MCF 10A (cell line): ENCODE measurements at regions not wholly inside any gene's neighbourhood (a gene's known extent, or its start where the extent isn't known, plus 50 kb on each side); places are given as distances from the start of the nearest gene placed in this dataset.

Experiments used
- BruUV-seq: library from RNA; stranded (reverse); fragments of 400-500 nt; replicated peaks from 2 replicates; lab custom pipeline; 2021; lab: Mats Ljungman, UMichigan
- CTCF ChIA-PET: fragments of 300-600 bp; sonication (Branson Sonifier 250); formaldehyde crosslinking; extraction: SDS; loops from one replicate; lab custom pipeline; 2021; ENCODE audit warnings: antibody characterized with exemption, inconsistent platforms; lab: Yijun Ruan, JAX
- POLR2A ChIA-PET: fragments of 300-600, 350-650 bp; sonication (Branson Sonifier 250); formaldehyde crosslinking; extraction: SDS; loops from one replicate; lab custom pipeline; 2020; ENCODE audit warnings: antibody characterized with exemption, inconsistent platforms; lab: Yijun Ruan, JAX
- DNase-seq: peaks from one replicate; pipeline ENCODE4 v3.0.0-alpha.2; 2018; ENCODE audit not compliant: unreplicated experiment
- H3K27ac Mint-ChIP-seq: one replicate; pipeline ENCODE4 v1.8.0; 2022; ENCODE audit warnings: mild to moderate bottlenecking, low read depth, mixed read lengths; ENCODE audit not compliant: unreplicated experiment
- H3K27me3 Mint-ChIP-seq: one replicate; pipeline ENCODE4 v1.8.0; 2022; ENCODE audit warnings: mixed read lengths; ENCODE audit not compliant: insufficient read depth, unreplicated experiment
- H3K36me3 Mint-ChIP-seq: one replicate; pipeline ENCODE4 v1.8.0; 2022; ENCODE audit warnings: mild to moderate bottlenecking, moderate library complexity, mixed read lengths; ENCODE audit not compliant: insufficient read depth, unreplicated experiment
- H3K4me1 Mint-ChIP-seq: one replicate; pipeline ENCODE4 v1.8.0; 2022; ENCODE audit warnings: mixed read lengths; ENCODE audit not compliant: insufficient read depth, unreplicated experiment
- H3K4me3 Mint-ChIP-seq: one replicate; pipeline ENCODE4 v1.8.0; 2022; ENCODE audit warnings: mild to moderate bottlenecking, moderate library complexity, mixed read lengths; ENCODE audit not compliant: unreplicated experiment
- H3K9me3 Mint-ChIP-seq: one replicate; pipeline ENCODE4 v1.8.0; 2022; ENCODE audit warnings: mixed read lengths; ENCODE audit not compliant: unreplicated experiment
- intact Hi-C: fragments of 100-400 bp; cut with micrococcal nuclease; formaldehyde crosslinking; loops from 2 replicates; pipeline ENCODE4 v1.14.1; 2022
- TF ChIP-seq, protein P1 (sequence below): fragments of 200-600 bp; IDR thresholded peaks from one replicate; pipeline ENCODE4 v1.8.0; 2022; ENCODE audit warnings: antibody characterized with exemption, mild to moderate bottlenecking; ENCODE audit not compliant: unreplicated experiment

DNA sequence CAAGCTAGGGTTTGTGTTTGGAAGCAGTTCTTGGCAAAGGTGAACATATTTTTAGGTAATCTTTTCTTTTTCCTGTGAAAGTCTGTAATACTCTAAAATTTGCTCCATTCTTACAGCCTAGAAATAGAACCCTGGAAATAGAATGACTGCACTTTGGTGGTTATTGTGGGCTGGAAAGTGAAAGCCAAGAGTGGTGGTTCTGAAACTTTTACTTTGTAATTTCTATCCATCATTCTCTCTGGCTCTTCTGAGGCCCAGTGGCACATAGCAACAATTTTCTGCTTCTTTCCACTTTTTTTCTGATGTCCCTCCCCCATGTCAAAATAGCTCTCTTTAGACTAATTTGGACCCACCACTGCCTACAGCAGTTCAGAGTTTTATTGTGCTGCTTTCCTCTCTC is 300.4 kb upstream of the RPS6KA3 start:
- H3K36me3 Mint-ChIP-seq, result no peaks in the 10 kb centered on the region
- DNase-seq, result no peak
- intact Hi-C loops, result no loop called here
- POLR2A ChIA-PET, result no interaction called here
- no peak overlapping the region for H3K4me3 Mint-ChIP-seq
- CTCF ChIA-PET, result no interaction called here
- H3K27ac Mint-ChIP-seq, result no peak overlapping the region
- H3K9me3 Mint-ChIP-seq, result no peaks in the 10 kb centered on the region
- H3K4me1 Mint-ChIP-seq, result no peaks in the 10 kb centered on the region
- TF ChIP-seq, protein P1, sequence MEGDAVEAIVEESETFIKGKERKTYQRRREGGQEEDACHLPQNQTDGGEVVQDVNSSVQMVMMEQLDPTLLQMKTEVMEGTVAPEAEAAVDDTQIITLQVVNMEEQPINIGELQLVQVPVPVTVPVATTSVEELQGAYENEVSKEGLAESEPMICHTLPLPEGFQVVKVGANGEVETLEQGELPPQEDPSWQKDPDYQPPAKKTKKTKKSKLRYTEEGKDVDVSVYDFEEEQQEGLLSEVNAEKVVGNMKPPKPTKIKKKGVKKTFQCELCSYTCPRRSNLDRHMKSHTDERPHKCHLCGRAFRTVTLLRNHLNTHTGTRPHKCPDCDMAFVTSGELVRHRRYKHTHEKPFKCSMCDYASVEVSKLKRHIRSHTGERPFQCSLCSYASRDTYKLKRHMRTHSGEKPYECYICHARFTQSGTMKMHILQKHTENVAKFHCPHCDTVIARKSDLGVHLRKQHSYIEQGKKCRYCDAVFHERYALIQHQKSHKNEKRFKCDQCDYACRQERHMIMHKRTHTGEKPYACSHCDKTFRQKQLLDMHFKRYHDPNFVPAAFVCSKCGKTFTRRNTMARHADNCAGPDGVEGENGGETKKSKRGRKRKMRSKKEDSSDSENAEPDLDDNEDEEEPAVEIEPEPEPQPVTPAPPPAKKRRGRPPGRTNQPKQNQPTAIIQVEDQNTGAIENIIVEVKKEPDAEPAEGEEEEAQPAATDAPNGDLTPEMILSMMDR, result no peak
- BruUV-seq, result no TSS peak
- H3K27me3 Mint-ChIP-seq, result peaks cover 12% of the 10 kb centered on the region

GRCh38 chrX:20547611-20548051 is 280.9 kb upstream of the RPS6KA3 start:
- intact Hi-C loops, result no loop called here
- ChIA-PET CTCF (interaction anchor here (0.7 to 1.1 kb wide), 3 partner anchors 17 to 806 kb away, joined by 3 to 7 read pairs (median 3); no protein-coding TSS in a partner anchor), POLR2A (no interaction called here)
- DNase-seq, result peak; percentile 26
- no peak overlapping the region for H3K4me3 Mint-ChIP-seq
- H3K36me3 Mint-ChIP-seq, result no peaks in the 10 kb centered on the region
- no peaks in the 10 kb centered on the region for H3K4me1 Mint-ChIP-seq
- peaks cover 13% of the 10 kb centered on the region for H3K27me3 Mint-ChIP-seq
- H3K27ac Mint-ChIP-seq, result no peak overlapping the region
- TF ChIP-seq, protein P1, result no peak
- BruUV-seq, result no TSS peak
- H3K9me3 Mint-ChIP-seq, result no peaks in the 10 kb centered on the region

- intact Hi-C loops, result no loop called here
- no TSS peak for BruUV-seq
These were observed 278.8 kb upstream of the RPS6KA3 start for GRCh38 chrX:20545538-20545937.

DNA sequence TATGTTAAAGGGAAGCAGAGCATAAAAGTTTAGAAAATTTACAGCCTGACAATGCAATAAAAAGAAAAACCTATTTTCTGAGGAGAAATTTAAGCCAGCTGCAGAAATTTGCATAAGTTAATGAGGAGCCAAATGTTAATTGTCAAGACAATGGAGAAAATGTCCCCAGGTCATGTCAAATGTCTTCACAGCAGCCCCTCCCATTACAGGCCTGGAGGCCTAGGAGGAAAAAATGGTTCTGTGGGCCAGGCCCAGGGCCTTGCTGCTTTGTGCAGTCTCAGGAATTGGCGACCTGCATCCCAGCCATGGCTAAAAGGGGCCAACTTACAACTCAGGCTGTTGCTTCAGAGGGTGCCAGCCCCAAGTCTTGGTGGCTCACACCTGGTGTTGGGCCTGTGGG is 275.4 kb upstream of the RPS6KA3 start:
- no peak for DNase-seq
- no peak overlapping the region for H3K27ac Mint-ChIP-seq
- H3K9me3 Mint-ChIP-seq, result peaks cover 15% of the 10 kb centered on the region
- H3K36me3 Mint-ChIP-seq, result no peaks in the 10 kb centered on the region
- TF ChIP-seq, protein P1, result no peak
- H3K27me3 Mint-ChIP-seq, result peaks cover 2% of the 10 kb centered on the region
- intact Hi-C loops, result no loop called here
- ChIA-PET CTCF (no interaction called here), POLR2A (no interaction called here)
- BruUV-seq, result no TSS peak
- H3K4me3 Mint-ChIP-seq, result no peak overlapping the region
- H3K4me1 Mint-ChIP-seq, result no peaks in the 10 kb centered on the region

More at GRCh38 chrX:20545538-20545937, 278.8 kb upstream of the RPS6KA3 start:
- POLR2A ChIA-PET, result no interaction called here
- H3K27ac Mint-ChIP-seq, result no peak overlapping the region
- TF ChIP-seq, protein P1, result no peak
- peaks cover 15% of the 10 kb centered on the region for H3K9me3 Mint-ChIP-seq
- no peak for DNase-seq
- no peaks in the 10 kb centered on the region for H3K4me1 Mint-ChIP-seq
- CTCF ChIA-PET, result interaction anchor here (0.7 kb wide), 1 partner anchor 912 kb away, joined by 3 read pairs; no protein-coding TSS in a partner anchor
- H3K4me3 Mint-ChIP-seq, result no peak overlapping the region
- peaks cover 12% of the 10 kb centered on the region for H3K27me3 Mint-ChIP-seq
- H3K36me3 Mint-ChIP-seq, result no peaks in the 10 kb centered on the region
